GM12864 (cell line): ENCODE measurements at regions not wholly inside any gene's neighbourhood (a gene's known extent, or its start where the extent isn't known, plus 50 kb on each side); places are given as distances from the start of the nearest gene placed in this dataset.

Experiments used
- DNase-seq: peaks from one replicate; pipeline ENCODE4 v3.0.0-alpha.2; 2011; ENCODE audit warnings: low read depth
- H3K4me3 ChIP-seq: 2 replicates; pipeline ENCODE4 v1.5.1; 2011; ENCODE audit warnings: mild to moderate bottlenecking, low read depth, low read length, control low read depth
- TF ChIP-seq, protein P1 (sequence below): IDR thresholded peaks from 2 replicates; pipeline ENCODE4 v1.5.1; 2011; ENCODE audit warnings: low read depth, mild to moderate bottlenecking, moderate library complexity, low read length, control low read depth, inconsistent platforms; ENCODE audit errors: missing control alignments

DNA sequence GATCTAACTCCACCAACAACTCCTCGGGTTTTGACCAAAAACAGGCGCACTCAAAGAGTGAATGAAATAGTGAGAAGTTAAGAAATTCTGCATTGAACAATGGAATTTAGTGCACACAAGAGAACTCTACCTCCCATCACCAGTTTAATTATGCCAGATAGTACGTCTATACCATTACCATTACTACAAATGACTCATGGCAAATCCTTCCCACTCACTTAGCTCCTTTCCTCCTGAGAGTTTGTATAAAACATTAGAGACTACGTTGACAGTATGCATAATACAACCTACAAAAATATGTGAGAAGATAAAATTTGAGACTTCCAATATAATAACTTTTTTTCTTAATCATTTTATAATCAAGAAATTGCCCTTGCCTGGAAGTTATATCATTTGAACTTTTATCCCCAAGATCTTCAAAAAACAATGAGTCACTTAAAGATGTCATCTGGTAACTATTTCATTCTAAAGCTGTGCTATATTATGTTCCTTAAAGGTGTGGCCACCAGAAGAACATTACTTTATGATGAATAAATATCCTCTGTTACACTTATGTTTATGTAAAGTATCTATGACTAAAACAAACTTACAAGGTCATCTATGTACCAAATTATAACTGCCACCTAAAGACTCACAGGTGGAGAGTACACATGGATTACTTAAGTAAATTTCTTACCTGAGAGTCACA, 297.9 kb upstream of the PTGER4 start:
- DNase-seq = no peak
- TF ChIP-seq, protein P1, sequence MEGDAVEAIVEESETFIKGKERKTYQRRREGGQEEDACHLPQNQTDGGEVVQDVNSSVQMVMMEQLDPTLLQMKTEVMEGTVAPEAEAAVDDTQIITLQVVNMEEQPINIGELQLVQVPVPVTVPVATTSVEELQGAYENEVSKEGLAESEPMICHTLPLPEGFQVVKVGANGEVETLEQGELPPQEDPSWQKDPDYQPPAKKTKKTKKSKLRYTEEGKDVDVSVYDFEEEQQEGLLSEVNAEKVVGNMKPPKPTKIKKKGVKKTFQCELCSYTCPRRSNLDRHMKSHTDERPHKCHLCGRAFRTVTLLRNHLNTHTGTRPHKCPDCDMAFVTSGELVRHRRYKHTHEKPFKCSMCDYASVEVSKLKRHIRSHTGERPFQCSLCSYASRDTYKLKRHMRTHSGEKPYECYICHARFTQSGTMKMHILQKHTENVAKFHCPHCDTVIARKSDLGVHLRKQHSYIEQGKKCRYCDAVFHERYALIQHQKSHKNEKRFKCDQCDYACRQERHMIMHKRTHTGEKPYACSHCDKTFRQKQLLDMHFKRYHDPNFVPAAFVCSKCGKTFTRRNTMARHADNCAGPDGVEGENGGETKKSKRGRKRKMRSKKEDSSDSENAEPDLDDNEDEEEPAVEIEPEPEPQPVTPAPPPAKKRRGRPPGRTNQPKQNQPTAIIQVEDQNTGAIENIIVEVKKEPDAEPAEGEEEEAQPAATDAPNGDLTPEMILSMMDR = no peak
- H3K4me3 ChIP-seq = no peak overlapping the region

DNA sequence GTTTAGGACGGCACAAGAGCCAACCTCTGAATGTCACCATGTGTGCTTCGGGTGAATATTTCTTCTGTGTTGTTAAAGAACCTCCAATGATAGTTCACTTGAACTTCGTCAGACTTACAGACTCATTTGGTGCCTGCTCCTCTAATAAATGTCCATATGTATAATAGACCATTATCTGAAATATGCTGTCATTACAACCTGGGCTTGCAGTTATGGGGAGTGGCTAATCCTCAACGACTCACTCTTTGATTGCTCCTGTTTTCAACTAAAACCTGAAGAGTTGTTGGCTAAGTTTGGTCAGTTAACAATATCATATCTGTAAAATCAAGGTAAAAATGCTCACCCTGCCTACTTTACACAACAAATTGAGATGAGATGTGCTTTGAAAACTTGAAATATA, 298.7 kb upstream of the PTGER4 start:
- no peak overlapping the region for H3K4me3 ChIP-seq
- TF ChIP-seq, protein P1 = no peak
- DNase-seq = no peak

DNA sequence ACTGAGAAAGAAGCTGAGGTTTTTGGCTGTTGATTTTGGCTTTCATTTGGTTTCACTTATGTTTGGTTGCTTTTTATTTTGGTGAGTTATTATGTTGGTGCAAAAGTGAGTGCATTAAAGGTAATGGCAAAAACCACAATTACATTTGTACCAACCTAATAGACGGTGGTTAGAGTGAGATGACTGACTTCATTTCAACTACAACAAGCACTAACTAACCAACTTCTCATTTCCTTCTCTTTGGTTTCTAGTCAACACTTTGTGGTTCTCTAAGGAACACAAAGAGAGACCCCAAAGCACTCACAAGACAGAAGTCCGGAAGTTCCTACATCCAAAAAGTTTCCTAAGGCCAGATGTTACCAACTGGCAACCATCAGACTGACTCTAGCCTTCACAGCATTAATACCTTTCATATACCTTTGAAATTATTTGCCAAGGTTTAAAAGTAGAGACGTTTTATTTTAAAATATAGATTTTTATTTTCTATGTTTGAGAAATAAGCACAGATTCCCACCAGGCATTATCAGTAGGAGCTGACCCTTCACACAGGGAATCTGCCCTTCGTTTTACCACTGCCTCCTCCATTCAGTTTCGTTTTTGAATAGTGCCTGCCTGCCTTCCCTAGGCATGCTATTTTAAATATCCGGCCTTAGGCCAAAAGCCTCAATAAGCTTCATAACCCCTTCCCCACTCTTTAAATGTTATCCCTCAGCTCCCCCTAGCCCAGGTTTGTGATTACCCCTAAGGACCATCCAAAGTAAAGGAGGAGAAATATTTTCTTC, 301.1 kb upstream of the PTGER4 start:
- peak; percentile 59 for DNase-seq
- TF ChIP-seq, protein P1 = no peak
- H3K4me3 ChIP-seq = no peak overlapping the region

DNA sequence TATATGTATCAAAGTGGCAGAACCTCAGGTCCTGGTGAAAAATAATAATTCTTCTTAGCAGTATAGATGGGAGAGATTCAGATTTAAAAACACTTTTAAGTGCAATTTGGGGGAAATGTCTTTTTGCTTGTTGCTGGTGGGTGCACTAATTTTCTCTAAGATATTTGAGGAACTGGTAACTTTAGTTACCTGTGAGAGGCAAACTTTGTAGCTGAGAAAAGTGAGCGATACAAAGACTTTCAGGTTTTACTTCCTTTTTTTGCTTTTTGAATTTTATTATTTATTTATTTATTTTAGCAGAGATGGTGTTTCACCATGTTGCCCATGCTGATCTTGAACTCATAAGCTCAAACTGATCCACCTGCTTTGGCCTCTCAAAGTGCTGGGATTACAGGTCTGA, 303.1 kb upstream of the PTGER4 start:
- peak; percentile 53 for DNase-seq
- TF ChIP-seq, protein P1 = no peak
- H3K4me3 ChIP-seq = no peak overlapping the region

DNA sequence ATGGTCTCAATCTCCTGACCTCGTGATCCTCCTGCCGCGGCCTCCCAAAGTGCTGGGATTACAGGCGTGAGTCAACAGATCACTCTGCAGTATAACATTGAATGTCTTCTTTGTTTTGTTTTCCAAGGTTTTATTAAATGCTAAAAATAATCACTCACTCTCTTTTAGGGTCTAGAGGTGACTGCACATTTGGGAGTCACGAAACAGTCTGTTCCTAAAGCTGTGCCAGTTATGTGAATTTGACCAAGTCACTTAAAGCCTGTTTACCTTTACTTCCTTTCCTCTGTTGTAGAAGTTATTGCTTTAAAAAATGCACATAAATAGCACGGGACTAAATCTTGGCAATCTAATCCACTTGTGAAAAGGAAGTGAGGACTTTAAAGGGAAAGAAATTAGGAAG, 304.9 kb upstream of the PTGER4 start:
- H3K4me3 ChIP-seq = no peak overlapping the region
- TF ChIP-seq, protein P1 = no peak
- DNase-seq = no peak

DNA sequence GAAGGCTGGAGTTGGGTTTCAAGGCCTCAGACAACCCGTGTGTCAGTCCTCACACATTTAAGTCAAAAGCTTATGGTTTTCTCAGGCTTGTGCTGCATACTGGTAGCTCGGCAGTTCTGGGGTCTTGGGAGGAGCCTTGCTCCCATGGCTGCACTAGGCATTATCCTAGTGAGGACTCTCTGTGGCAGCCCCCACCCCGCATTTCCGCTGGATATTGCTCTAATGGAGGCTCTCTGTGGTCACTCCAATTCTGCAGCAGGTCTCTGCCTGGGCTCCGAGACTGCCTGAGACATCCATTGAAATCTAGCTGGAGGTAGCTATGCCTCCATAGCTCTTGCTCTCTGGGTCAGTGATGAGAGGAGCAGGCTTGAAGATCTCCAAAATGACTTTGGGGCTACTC, 311.5 kb upstream of the PTGER4 start:
- TF ChIP-seq, protein P1 = no peak
- H3K4me3 ChIP-seq = no peak overlapping the region

More for the DNA sequence above, 311.5 kb upstream of the PTGER4 start:
- DNase-seq = no peak
